Loucy (cell line): ENCODE measurements at regions not wholly inside any gene's neighbourhood (a gene's known extent, or its start where the extent isn't known, plus 50 kb on each side); places are given as distances from the start of the nearest gene placed in this dataset.

Experiments used
- EZH2phosphoT487 ChIP-seq: fragments of 200-600 bp; IDR thresholded peaks from 2 replicates; pipeline ENCODE4 v1.6.1; 2018; ENCODE audit warnings: antibody characterized with exemption, mild to moderate bottlenecking, moderate library complexity, borderline replicate concordance
- TF ChIP-seq, protein P1 (sequence below): fragments of 200-600 bp; sonication (generic); conservative IDR thresholded peaks from 2 replicates; pipeline ENCODE4 v1.5.1; 2014; ENCODE audit warnings: mild to moderate bottlenecking, antibody characterized with exemption, low read length

DNA sequence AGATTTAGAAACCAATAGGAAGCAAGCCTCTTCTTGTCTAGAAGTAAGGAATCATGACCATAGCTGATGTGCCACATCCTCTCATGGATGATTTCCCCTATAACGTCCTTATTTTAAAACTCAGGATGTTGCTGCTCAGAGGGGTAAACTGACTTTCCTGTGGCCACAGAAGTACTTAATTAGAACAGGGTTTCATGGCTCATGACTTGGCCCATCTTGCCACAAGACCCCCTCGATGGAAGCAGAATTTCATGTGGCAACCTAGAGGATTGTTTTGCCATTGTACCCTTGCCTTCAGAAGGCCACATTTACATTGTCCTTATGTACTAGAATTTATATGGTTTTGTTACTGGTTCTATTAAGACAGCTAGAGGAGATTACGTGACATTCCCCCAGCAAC, 173.5 kb upstream of the PELI2 start:
- TF ChIP-seq EZH2phosphoT487: no peak
- TF ChIP-seq, protein P1, sequence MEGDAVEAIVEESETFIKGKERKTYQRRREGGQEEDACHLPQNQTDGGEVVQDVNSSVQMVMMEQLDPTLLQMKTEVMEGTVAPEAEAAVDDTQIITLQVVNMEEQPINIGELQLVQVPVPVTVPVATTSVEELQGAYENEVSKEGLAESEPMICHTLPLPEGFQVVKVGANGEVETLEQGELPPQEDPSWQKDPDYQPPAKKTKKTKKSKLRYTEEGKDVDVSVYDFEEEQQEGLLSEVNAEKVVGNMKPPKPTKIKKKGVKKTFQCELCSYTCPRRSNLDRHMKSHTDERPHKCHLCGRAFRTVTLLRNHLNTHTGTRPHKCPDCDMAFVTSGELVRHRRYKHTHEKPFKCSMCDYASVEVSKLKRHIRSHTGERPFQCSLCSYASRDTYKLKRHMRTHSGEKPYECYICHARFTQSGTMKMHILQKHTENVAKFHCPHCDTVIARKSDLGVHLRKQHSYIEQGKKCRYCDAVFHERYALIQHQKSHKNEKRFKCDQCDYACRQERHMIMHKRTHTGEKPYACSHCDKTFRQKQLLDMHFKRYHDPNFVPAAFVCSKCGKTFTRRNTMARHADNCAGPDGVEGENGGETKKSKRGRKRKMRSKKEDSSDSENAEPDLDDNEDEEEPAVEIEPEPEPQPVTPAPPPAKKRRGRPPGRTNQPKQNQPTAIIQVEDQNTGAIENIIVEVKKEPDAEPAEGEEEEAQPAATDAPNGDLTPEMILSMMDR: no peak
